ENCODE measurements at regions not wholly inside any gene's neighbourhood (a gene's known extent, or its start where the extent isn't known, plus 50 kb on each side); places are given as distances from the start of the nearest gene placed in this dataset.
A peak's percentile ranks its signal among the peaks of the same experiment; 100 is the strongest.

DNA sequence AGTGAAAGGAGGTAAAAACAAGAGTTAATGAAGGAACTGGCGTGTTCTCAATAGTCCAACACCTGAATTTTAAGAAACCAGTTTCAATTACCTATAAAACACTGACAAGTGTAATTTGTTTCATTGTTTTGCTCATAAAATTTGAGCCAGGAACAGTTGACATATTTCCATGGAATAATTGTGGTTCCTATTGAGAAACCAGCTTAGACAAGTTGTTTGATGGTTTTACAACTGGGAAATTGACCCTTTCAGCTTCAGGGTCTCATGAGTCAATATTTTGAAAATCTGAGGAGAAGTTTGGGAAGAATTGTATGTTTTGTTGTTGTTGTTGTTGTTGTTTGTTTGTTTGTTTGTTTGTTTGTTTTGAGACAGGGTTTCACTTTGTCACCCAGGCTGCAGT is 69.1 kb upstream of the GADD45A start:
- no peak overlapping the region for H3K27ac ChIP-seq (ENCODE audit: low read depth in 2 of 2, low read length in 2 of 2)
- TF ChIP-seq, protein P1, sequence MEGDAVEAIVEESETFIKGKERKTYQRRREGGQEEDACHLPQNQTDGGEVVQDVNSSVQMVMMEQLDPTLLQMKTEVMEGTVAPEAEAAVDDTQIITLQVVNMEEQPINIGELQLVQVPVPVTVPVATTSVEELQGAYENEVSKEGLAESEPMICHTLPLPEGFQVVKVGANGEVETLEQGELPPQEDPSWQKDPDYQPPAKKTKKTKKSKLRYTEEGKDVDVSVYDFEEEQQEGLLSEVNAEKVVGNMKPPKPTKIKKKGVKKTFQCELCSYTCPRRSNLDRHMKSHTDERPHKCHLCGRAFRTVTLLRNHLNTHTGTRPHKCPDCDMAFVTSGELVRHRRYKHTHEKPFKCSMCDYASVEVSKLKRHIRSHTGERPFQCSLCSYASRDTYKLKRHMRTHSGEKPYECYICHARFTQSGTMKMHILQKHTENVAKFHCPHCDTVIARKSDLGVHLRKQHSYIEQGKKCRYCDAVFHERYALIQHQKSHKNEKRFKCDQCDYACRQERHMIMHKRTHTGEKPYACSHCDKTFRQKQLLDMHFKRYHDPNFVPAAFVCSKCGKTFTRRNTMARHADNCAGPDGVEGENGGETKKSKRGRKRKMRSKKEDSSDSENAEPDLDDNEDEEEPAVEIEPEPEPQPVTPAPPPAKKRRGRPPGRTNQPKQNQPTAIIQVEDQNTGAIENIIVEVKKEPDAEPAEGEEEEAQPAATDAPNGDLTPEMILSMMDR (IDR thresholded peaks at IDR 0.05; ENCODE audit: borderline replicate concordance, extremely low read depth, insufficient read depth) = no peak
- no peaks in the 10 kb centered on the region for H3K27me3 ChIP-seq (ENCODE audit: control insufficient read depth, insufficient read depth, low read length)
- peaks cover 4 to 19% (median 9%) of the 10 kb centered on the region in 3 donors for H3K4me1 ChIP-seq (ENCODE audit: control insufficient read depth in 2 of 3, insufficient read depth in 2 of 3, low read depth in 1 of 3, low read length in 3 of 3)
- intact Hi-C loops (cut with DNase I) = no loop called here
- H3K4me3 ChIP-seq (ENCODE audit: low read length in 3 of 3) = no peak overlapping the region
- no peak overlapping the region for H3K9ac ChIP-seq (ENCODE audit: low read length in 3 of 3)
- DNase-seq (no peak), FAIRE-seq (no peak)
- H3K36me3 ChIP-seq (ENCODE audit: control insufficient read depth in 2 of 3, insufficient read depth in 3 of 3, low read length in 3 of 3) = no peaks in the 10 kb centered on the region
- H3K9me3 ChIP-seq (ENCODE audit: control insufficient read depth in 2 of 3, insufficient read depth in 1 of 3, low read length in 3 of 3) = no peaks in the 10 kb centered on the region

DNA sequence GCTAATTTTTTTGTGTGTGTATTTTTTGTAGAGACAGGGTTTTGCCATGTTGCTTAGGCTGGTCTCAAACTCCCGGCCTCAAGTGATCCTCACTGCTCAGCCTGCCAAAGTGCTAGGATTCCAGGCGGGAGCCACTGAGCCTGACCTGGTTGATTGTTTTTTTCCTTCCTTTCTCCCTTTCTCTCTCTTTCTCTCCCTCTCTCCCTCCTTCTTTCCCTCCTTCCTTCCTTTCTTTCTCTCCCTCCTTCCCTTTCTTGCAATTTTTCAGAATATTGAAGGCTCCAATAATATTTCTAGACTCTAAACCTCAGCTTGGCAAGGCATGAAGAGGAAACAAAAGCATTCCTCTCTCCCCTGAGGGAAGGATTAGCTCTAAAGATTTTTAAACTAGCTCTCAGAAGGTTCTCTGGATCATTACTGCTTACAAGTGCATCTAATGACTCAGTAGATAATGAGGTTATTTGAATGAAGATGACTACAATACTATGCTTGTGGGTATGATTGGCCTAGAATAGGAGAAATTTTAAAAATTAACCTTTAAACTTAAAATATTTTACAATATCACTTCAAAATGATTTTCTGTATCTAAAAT is 68.5 kb upstream of the GADD45A start:
- H3K27me3 ChIP-seq (ENCODE audit: control insufficient read depth, insufficient read depth, low read length) = no peaks in the 10 kb centered on the region
- intact Hi-C loops (cut with DNase I) = no loop called here
- no peak overlapping the region for H3K9ac ChIP-seq (ENCODE audit: low read length in 3 of 3)
- FAIRE-seq (peak; percentile 6), DNase-seq (no peak)
- no peaks in the 10 kb centered on the region for H3K36me3 ChIP-seq (ENCODE audit: control insufficient read depth in 2 of 3, insufficient read depth in 3 of 3, low read length in 3 of 3)
- no peaks in the 10 kb centered on the region for H3K9me3 ChIP-seq (ENCODE audit: control insufficient read depth in 2 of 3, insufficient read depth in 1 of 3, low read length in 3 of 3)
- no peak overlapping the region for H3K27ac ChIP-seq (ENCODE audit: low read depth in 2 of 2, low read length in 2 of 2)
- TF ChIP-seq, protein P1 (IDR thresholded peaks at IDR 0.05; ENCODE audit: borderline replicate concordance, extremely low read depth, insufficient read depth) = no peak
- H3K4me3 ChIP-seq (ENCODE audit: low read length in 3 of 3) = no peak overlapping the region
- H3K4me1 ChIP-seq (ENCODE audit: control insufficient read depth in 2 of 3, insufficient read depth in 2 of 3, low read depth in 1 of 3, low read length in 3 of 3) = peaks cover 4 to 13% (median 6%) of the 10 kb centered on the region in 3 donors

DNA sequence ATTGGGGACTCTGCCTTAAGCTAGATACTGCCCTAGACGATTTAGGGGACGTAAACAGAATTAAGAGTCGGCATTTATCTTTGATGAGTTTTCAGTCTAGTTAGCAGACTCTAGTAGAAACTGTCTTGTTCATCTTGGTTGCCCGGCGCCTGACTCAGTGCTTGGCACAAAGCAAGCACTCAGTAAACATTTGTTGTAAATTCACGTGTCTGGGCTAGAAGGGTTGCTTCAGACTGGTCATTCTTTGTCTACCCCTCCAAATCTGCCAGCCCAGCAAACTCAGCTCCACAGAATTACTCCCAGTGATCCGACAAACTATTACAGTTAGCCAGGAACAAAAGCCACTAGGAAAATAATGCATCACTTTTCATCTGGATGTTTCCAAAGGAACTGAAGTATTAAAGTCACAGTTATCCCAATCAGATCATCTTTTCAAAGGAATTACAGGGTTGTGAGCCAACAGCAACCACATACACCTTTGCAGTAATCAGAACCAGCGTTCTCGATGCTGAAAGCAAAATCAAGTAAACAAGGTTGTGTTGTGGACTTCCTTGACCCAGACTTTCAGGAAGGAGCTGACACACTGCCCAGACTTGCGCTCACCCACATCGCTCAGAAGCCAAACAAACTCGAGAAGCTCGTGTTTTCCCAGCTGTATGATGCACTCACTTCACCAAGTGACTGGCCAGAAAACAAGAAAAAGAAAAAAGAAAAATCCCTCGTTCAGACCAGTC is 66.5 kb upstream of the GADD45A start:
- peak in 3 of 5 donors; percentile 42 to 80 (median 63) for DNase-seq
- intact Hi-C loops (cut with DNase I) = no loop called here
- H3K36me3 ChIP-seq (ENCODE audit: control insufficient read depth in 2 of 3, insufficient read depth in 3 of 3, low read length in 3 of 3) = no peaks in the 10 kb centered on the region
- no peaks in the 10 kb centered on the region for H3K9me3 ChIP-seq (ENCODE audit: control insufficient read depth in 2 of 3, insufficient read depth in 1 of 3, low read length in 3 of 3)
- peak overlapping the region; percentile 54 to 86 for H3K27ac ChIP-seq (ENCODE audit: low read depth in 2 of 2, low read length in 2 of 2)
- no peaks in the 10 kb centered on the region for H3K27me3 ChIP-seq (ENCODE audit: control insufficient read depth, insufficient read depth, low read length)
- no peak overlapping the region for H3K4me3 ChIP-seq (ENCODE audit: low read length in 3 of 3)
- TF ChIP-seq, protein P1 (IDR thresholded peaks at IDR 0.05; ENCODE audit: borderline replicate concordance, extremely low read depth, insufficient read depth) = no peak
- peaks cover 0 to 6% (median 4%) of the 10 kb centered on the region in 3 donors for H3K4me1 ChIP-seq (ENCODE audit: control insufficient read depth in 2 of 3, insufficient read depth in 2 of 3, low read depth in 1 of 3, low read length in 3 of 3)
- H3K9ac ChIP-seq (ENCODE audit: low read length in 3 of 3) = peak overlapping the region in 1 of 3 donors; percentile 1
- FAIRE-seq = peak; percentile 91

Data from kidney (tissue), 13 donors.